ENCODE measurements at regions not wholly inside any gene's neighbourhood (a gene's known extent, or its start where the extent isn't known, plus 50 kb on each side); places are given as distances from the start of the nearest gene placed in this dataset.

DNA sequence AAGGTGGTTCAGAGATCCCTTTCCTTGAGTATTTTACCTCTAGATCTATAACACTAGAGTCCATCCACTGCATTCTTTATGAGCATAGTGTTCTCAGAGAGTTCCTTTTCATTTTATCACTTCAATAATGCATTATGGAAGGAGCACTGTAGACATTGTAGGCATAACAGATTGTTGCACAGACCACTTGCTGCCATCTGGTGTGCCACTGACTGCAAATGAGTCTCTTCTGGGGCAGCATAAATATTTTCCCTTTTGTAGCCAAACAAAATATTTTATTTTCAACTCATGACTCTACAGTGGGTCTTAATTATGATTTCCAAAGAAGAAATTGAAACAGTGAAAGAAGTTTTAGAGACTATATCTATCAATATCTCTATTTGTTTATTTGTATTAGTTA lies 290.4 kb downstream of the OLFM3 start:
- no peak for TF ChIP-seq ARNT (IDR thresholded peaks at IDR 0.05)
- TF ChIP-seq RFX5 (IDR thresholded peaks at IDR 0.05; ENCODE audit: low read depth, low read length), result no peak
- no peak for TF ChIP-seq CTCF (CRISPR knock-in tag; IDR thresholded peaks at IDR 0.05)
- TF ChIP-seq MYC (CRISPR knock-in tag; IDR thresholded peaks at IDR 0.05; ENCODE audit: borderline replicate concordance), result no peak
- no peak for TF ChIP-seq PLRG1 (conservative IDR thresholded peaks at IDR 0.05)
- no peak for TF ChIP-seq MYNN (CRISPR knock-in tag; IDR thresholded peaks at IDR 0.05; ENCODE audit: low read depth)
- no peak for TF ChIP-seq GTF3A (CRISPR knock-in tag; conservative IDR thresholded peaks at IDR 0.05)

Data from HepG2 (cell line).